Neural cell (in vitro differentiated cells): ENCODE measurements at regions not wholly inside any gene's neighbourhood (a gene's known extent, or its start where the extent isn't known, plus 50 kb on each side); places are given as distances from the start of the nearest gene placed in this dataset.

Source experiments
- EP300 ChIP-seq: fragments of 450-650 bp; conservative IDR thresholded peaks from 2 replicates; pipeline ENCODE4 v1.6.1; 2014; ENCODE audit warnings: antibody characterized with exemption, mild to moderate bottlenecking, moderate library complexity; ENCODE audit not compliant: poor library complexity, severe bottlenecking
- EZH2 ChIP-seq: fragments of 200-600, 300-800 bp; shearing (Covaris generic), sonication (generic); IDR thresholded peaks from 2 replicates; pipeline ENCODE4 v1.6.1; 2014; ENCODE audit warnings: antibody characterized with exemption, low read length, borderline replicate concordance, mild to moderate bottlenecking; ENCODE audit not compliant: insufficient read depth, poor library complexity, severe bottlenecking
- MXI1 ChIP-seq: fragments of 450-650 bp; conservative IDR thresholded peaks from 2 replicates; pipeline ENCODE4 v1.6.1; 2014; ENCODE audit warnings: antibody characterized with exemption, mild to moderate bottlenecking; ENCODE audit not compliant: poor library complexity, severe bottlenecking
- POLR2AphosphoS5 ChIP-seq: IDR thresholded peaks from 2 replicates; pipeline ENCODE4 v1.6.1; 2012
- RAD21 ChIP-seq: fragments of 450-650 bp; conservative IDR thresholded peaks from 2 replicates; pipeline ENCODE4 v1.6.1; 2014; ENCODE audit warnings: antibody characterized with exemption, mild to moderate bottlenecking, moderate library complexity
- SMC3 ChIP-seq: fragments of 450-650 bp; conservative IDR thresholded peaks from 2 replicates; pipeline ENCODE4 v1.6.1; 2014; ENCODE audit warnings: antibody characterized with exemption, mild to moderate bottlenecking, moderate library complexity; ENCODE audit not compliant: poor library complexity
- TAF1 ChIP-seq: IDR thresholded peaks from 2 replicates; pipeline ENCODE4 v1.6.1; 2012; ENCODE audit warnings: low read depth
- TF ChIP-seq, protein P1 (sequence below): fragments of 450-650 bp; IDR thresholded peaks from 2 replicates; pipeline ENCODE4 v1.5.1; 2014; ENCODE audit warnings: antibody characterized with exemption, mild to moderate bottlenecking, moderate library complexity; ENCODE audit not compliant: poor library complexity, severe bottlenecking
- TF ChIP-seq, protein P2 (sequence below): IDR thresholded peaks from 2 replicates; pipeline ENCODE4 v1.6.1; 2012; ENCODE audit warnings: borderline replicate concordance

DNA sequence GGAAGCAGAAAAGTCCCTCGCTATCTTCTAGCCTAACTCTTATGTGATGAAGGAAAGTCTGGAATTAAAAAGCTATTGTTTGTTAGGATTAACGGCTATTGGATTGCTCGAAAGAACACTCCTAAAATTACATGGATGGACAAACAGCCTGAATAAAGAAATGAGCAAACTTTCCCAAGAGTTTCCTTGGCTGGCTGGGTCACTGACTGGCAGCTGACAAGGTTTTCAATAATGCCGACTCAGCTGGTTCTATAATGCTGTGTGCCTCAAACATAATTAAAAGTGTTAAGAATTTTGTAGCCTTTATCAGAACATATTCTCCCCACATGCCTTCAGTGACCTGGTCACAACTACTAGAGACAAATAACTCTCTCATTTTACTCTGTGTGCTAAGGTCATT, 142.9 kb upstream of the ADAMTS9 start:
- TF ChIP-seq, protein P1, sequence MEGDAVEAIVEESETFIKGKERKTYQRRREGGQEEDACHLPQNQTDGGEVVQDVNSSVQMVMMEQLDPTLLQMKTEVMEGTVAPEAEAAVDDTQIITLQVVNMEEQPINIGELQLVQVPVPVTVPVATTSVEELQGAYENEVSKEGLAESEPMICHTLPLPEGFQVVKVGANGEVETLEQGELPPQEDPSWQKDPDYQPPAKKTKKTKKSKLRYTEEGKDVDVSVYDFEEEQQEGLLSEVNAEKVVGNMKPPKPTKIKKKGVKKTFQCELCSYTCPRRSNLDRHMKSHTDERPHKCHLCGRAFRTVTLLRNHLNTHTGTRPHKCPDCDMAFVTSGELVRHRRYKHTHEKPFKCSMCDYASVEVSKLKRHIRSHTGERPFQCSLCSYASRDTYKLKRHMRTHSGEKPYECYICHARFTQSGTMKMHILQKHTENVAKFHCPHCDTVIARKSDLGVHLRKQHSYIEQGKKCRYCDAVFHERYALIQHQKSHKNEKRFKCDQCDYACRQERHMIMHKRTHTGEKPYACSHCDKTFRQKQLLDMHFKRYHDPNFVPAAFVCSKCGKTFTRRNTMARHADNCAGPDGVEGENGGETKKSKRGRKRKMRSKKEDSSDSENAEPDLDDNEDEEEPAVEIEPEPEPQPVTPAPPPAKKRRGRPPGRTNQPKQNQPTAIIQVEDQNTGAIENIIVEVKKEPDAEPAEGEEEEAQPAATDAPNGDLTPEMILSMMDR, result no peak
- TF ChIP-seq POLR2AphosphoS5, result no peak
- no peak for TF ChIP-seq TAF1
- TF ChIP-seq, protein P2, sequence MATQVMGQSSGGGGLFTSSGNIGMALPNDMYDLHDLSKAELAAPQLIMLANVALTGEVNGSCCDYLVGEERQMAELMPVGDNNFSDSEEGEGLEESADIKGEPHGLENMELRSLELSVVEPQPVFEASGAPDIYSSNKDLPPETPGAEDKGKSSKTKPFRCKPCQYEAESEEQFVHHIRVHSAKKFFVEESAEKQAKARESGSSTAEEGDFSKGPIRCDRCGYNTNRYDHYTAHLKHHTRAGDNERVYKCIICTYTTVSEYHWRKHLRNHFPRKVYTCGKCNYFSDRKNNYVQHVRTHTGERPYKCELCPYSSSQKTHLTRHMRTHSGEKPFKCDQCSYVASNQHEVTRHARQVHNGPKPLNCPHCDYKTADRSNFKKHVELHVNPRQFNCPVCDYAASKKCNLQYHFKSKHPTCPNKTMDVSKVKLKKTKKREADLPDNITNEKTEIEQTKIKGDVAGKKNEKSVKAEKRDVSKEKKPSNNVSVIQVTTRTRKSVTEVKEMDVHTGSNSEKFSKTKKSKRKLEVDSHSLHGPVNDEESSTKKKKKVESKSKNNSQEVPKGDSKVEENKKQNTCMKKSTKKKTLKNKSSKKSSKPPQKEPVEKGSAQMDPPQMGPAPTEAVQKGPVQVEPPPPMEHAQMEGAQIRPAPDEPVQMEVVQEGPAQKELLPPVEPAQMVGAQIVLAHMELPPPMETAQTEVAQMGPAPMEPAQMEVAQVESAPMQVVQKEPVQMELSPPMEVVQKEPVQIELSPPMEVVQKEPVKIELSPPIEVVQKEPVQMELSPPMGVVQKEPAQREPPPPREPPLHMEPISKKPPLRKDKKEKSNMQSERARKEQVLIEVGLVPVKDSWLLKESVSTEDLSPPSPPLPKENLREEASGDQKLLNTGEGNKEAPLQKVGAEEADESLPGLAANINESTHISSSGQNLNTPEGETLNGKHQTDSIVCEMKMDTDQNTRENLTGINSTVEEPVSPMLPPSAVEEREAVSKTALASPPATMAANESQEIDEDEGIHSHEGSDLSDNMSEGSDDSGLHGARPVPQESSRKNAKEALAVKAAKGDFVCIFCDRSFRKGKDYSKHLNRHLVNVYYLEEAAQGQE, result no peak
- no peak for TF ChIP-seq EP300
- TF ChIP-seq EZH2, result no peak
- no peak for TF ChIP-seq RAD21
- no peak for TF ChIP-seq MXI1
- TF ChIP-seq SMC3, result no peak
